Fibroblast of the aortic adventitia (primary cell): ENCODE measurements at regions not wholly inside any gene's neighbourhood (a gene's known extent, or its start where the extent isn't known, plus 50 kb on each side); places are given as distances from the start of the nearest gene placed in this dataset.

Experiments
- DNase-seq: peaks from one replicate; pipeline ENCODE4 v3.0.0-alpha.2; 2010; ENCODE audit warnings: low read depth
- H3K4me3 ChIP-seq: 2 replicates; pipeline ENCODE4 v1.5.1; 2011; ENCODE audit warnings: low read depth, mild to moderate bottlenecking, control low read depth, low read length, moderate library complexity
- CTCF ChIP-seq: IDR thresholded peaks from 2 replicates; pipeline ENCODE4 v1.5.1; 2011; ENCODE audit warnings: mild to moderate bottlenecking, low read length, control low read depth, inconsistent platforms; ENCODE audit not compliant: insufficient read depth

DNA sequence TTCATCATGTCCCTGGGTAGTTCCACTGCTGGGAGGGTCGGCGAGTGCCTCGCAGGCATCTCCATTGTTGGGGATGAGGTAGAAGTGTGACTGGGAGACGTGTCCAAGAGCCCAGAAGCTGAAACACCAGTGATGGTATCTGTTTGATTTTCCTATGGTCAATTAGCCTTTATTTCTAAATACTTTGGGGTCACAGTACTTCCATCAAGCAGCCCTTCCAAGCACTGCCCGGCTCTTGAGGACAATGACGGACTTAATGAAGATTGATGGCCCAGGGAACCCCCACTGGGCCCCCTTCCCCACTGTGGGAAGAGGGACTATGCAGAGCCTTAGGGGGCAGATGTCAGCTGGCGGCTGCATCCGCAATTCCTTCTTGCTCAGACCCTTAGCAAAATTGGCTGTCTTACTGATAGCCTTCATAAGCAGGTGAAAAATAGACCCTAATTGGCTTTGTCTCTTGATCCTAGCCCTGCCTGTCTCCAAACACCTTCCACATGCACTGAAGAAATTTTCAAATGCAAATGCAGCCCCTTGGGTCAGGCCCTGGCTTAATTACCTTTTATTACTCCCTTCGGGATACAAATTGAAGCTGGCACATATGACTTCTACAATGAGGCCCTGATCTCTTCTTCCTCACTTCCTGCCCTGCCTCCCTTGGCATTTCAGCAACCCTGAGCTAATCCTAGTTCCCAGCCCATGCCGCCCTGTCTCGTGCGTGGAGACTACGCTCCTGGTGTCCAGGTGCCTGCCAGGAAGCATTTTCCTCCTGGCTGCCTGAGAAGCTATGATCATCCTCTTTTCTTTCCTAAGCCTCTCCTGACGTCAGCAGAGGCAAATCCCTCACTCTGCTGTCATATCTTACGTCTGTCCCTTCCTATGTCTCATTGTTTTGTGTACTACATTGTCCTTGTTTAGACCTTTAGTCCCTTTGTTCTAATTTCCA is 124.5 kb upstream of the GDF10 start:
- no peak for TF ChIP-seq CTCF
- H3K4me3 ChIP-seq, result no peak overlapping the region
- DNase-seq, result no peak

- DNase-seq, result no peak
- no peak overlapping the region for H3K4me3 ChIP-seq
- TF ChIP-seq CTCF, result no peak
Measured at GRCh38 chr10:47176206-47176902, 123.6 kb upstream of the GDF10 start.

DNA sequence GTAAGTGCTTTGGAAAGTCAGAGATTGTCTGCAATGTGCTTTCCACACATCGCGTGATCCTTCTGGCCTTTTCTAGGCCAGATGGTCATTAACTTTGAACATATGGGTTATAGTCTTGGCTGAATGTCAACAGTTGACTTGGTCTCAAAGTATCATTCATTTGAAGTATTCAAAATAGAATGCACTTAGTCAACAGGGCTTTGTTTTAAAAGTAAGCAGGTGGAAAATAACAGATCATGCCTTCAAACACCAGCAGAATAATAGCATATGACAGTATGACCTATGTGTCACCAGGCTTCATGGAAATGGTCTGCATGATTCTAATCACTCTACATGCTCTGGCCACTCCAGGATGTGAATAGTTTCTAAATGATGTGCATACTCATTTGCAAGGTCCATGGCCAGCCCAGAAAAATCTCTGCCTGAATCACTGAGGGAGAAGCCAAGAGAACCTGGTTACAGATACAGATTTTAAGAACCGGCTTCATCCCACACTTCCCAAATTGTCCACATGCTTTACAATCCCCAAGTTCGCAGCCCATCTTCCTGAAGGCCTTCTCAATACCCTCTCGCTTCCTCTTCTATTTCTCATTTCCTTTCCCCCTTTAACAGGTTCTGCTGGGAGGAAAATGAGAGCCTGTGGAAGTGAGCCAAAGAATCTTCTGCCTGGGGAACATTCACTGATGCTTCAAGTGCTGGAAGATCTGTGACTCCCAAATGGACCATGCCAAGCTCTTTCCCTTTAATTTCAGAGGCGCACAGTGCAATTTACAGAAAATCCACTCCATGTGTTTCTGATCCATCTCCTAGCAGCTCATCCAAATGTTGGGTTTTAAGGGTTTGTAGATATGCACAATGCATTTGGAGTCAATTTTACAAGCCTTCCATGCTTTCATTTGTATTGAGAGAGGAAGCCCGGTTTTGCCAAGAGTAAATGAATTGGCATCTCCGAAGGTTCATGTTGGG is 122.8 kb upstream of the GDF10 start:
- no peak overlapping the region for H3K4me3 ChIP-seq
- peak; percentile 85 for DNase-seq
- TF ChIP-seq CTCF, result no peak

GRCh38 chr10:47178537-47179290 is 121.3 kb upstream of the GDF10 start:
- H3K4me3 ChIP-seq, result no peak overlapping the region
- no peak for TF ChIP-seq CTCF
- no peak for DNase-seq

DNA sequence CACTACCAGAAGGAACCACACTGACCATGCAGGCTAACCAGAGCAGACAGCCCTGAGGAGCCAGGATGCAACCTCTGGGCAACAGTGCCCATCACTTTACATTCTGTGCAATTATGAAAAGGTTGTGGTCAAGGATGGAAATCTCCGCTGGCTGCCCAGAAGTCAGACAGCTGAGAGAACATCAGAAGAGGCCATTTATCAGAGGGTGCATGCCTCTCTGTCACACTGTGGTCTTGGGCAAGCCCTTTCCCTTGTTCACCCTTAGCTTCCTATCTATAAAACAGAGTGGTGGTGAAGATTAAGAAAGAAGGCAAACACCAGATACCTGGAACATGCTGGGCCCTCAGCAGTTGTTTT is 120.7 kb upstream of the GDF10 start:
- H3K4me3 ChIP-seq, result no peak overlapping the region
- no peak for TF ChIP-seq CTCF
- no peak for DNase-seq
